Forelimb muscle (tissue), 1 donor: ENCODE measurements at regions not wholly inside any gene's neighbourhood (a gene's known extent, or its start where the extent isn't known, plus 50 kb on each side); places are given as distances from the start of the nearest gene placed in this dataset.

Experiments used
- DNase-seq: peaks from one replicate; pipeline ENCODE4 v3.0.0-alpha.2; 2013; ENCODE audit warnings: low read depth

DNA sequence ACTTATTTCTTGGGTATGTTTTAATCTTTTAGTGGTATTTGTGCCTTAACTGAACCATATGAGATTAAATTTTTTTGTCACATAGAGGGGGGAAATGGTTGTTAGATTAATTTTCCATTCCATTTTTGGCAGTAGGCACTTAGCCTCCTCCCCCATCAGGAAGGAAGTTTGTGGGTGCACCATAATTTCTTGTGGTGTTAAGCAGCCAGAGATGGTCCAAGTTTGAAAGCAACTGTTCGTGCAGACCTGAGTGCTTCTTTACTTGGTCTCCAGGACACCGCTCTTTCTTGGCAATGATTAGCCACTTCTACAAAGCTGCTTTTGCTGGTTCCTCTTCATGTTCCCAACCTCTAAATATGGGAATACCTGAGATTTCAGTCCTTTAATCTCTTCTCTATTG is 92.7 kb upstream of the RPL34 start:
- DNase-seq = no peak

GRCh38 chr4:108520807-108521206 is 99.6 kb upstream of the RPL34 start:
- DNase-seq = no peak

DNA sequence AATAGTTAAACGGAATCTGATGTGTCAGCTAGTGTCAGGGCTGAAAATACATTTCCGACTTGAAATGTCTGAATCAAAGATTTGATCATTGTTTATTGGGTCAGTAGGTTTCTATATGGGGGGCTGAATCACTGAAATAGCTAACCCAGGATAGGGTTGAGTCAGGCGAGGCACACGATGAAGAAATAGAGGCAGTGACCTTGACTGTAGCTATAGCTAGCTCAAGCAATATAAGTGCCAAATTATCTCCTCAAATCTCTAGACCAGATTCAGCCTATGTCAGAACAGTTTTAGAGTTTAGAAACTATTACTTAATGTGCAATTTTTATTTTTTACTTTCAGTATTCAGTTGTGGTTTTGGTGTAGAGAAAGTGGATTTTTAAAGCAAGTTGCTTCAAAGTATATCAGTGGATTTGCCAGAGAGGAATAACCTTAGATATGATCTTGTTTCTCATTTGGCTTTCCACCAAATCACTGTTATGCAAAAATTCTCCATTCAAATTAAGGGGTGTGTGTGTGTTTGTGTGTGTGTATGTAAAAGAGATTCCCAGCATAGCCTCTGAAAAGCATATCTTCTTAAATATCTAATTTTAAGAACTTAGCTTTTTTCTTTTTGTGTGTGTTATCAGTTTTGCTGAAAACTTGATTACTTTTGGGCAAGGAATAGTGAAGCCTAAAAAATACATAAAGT is 100.3 kb upstream of the RPL34 start:
- DNase-seq = no peak

DNA sequence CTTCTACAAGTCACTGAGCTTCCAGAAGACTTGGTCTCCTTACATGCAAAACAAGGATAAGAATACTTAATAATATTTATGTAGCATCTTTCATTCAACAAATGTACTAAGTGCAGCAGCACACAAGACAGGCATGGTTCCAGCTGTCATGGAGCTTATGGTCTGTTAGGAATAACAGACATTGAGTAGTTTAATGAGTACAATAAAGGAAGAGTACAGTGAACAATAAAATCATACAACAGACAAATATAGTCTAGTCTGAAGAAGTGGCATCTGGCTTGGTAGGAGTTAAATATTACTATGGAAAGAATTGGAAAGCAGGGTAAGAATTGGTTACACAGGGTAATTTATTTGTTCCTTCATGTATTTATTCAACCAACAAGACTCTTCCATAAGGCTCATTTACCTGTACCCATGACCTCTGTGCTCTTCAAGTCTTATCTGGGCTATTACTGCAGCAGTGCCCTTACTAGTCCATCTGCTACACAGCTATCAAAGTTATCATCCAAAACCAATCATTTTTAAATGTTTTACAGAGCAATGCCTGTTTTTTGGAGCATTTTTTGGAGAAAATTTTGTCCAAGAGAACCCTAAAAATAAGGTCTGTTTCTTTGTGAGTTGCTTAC is 101.1 kb upstream of the RPL34 start:
- no peak for DNase-seq

GRCh38 chr4:108512615-108513505 is 107.5 kb upstream of the RPL34 start:
- peak; percentile 13 for DNase-seq

DNA sequence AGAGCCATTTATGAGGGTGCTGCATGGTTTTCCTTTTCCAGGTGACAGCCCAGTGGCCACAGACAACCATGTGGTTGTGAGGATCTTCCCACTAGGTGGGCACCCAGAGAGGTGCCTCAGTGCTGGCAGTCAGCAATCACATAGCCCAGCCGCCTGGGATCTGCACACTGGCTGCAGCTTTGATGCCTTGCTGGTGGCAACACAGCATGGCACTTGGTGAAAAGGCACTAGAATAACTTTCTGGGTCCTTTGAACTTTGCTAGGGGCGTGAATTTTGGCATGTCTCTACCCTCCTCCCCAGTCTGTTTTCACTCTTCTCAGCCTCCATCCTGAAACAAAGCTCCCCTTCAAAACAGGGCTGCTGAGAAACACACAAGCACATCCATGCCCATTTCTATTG is 108.8 kb upstream of the RPL34 start:
- no peak for DNase-seq

- DNase-seq = no peak
Observed at GRCh38 chr4:108502356-108502755, 118.0 kb upstream of the RPL34 start.

DNA sequence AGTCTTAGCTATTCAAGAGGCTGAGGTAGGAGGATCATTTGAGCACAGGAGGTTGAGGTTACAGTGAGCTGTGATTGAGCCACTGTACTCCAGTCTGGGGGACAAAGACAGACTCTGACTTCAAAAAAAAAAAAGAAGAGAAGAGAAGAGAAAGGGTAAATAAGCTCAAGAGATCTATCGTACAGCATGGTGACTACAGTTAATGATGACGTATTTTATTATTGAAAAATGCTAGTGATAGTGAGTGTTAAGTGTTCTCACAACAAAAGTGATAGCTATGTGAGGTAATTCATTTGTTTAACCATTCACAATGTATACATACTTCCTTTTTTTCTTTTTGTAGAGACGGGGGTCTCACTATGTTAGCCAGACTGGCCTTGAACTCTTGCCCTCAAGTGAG is 121.5 kb upstream of the RPL34 start:
- DNase-seq = no peak

- DNase-seq = no peak
Observed at GRCh38 chr4:108493596-108493931, 126.8 kb upstream of the RPL34 start.

DNA sequence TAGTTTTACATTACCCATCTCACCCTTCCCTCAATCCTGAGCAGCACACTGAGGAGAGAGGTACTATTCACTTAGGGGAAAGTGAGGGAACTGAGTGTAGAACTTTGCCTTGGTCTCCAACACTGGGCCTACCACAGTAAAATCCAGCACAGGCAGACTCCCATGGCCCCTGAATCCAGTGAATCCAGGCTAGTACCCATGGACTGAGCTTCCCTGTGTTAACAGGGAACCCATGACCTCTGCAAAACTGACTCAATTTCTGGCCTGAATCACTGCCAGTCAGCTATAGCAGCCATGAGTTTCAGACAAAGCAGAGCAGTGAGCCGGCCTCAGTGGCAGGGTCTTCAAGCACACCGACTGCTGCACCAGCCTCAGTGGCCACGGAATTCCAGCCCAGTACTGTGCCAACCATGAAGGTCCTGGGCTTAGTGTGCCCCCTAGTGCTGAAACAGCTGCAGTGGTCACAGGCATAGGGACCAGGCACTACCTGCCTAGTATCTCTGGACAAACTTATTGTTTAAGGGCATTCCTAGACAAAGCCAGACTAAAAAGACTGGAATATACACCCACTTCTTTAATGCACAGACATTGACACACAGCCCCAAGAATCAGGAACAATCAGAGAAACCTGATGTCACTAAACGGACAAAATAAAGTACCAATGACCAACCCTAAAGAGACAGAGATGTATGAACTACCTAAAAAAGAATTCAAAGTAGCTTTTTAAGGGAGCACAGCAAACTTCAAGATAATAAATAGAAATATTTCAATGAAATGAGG is 127.4 kb upstream of the RPL34 start:
- no peak for DNase-seq

DNA sequence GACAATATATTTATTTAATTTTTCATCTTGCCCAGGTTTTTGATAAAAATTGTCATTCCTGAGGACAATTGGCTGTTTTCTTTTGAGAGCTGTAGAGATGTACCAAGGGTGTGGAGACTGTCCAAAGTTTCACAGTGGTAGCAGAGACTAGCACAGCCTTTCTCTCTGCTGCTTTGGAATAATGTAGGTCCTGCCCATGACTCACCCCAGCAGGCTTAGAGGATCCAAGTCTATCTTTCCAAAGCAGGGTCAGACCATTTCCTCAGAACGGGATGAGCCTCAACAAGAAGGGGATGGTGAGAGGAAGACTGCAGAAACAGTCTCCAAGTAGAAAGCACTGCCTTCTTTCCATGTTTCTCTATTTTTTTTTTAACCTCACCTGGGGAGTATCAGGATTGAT is 131.5 kb upstream of the RPL34 start:
- no peak for DNase-seq

DNA sequence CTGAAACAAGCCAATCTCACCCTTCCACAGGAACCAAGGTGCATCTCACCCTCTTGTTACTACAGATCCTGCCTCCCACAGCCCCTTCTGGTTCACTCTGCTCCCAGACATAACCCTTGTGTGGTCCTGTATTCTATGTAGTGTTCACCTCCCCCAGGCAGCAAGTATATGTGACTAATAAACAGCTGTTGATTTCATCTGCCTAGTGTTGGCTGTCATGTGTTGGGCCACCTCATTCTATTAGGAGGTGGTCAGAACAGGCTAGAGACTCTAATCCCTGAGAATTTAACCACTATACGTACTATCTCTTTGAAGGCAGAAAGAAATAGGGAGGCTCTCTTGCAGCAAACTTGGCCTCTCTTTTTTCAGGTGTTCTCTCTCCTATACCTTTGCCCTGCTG is 134.3 kb upstream of the RPL34 start:
- DNase-seq = no peak

- no peak for DNase-seq
Observed at GRCh38 chr4:108484187-108484586, 136.2 kb upstream of the RPL34 start.

GRCh38 chr4:108483650-108484049 is 136.7 kb upstream of the RPL34 start:
- DNase-seq = no peak

GRCh38 chr4:108483079-108483478 is 137.3 kb upstream of the RPL34 start:
- DNase-seq = no peak

DNA sequence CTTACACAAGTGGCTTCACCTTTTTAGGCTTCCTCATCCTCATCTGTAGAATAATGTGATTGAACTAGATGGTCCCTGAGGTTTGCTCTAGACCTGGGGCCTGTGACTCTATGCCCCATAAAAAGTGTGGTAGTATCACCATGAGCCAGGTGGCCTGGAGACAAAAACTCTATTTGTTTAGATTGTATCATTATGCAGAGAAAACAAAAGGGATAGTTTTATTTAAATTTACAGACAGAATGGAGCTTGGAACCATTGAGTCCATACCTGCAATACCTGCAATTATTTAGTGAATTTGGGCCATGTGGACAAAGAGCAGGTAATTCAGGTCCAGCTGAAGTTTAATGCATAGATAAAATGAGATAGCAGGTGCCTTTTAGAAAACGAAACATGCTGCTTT is 139.5 kb upstream of the RPL34 start:
- DNase-seq = no peak

DNA sequence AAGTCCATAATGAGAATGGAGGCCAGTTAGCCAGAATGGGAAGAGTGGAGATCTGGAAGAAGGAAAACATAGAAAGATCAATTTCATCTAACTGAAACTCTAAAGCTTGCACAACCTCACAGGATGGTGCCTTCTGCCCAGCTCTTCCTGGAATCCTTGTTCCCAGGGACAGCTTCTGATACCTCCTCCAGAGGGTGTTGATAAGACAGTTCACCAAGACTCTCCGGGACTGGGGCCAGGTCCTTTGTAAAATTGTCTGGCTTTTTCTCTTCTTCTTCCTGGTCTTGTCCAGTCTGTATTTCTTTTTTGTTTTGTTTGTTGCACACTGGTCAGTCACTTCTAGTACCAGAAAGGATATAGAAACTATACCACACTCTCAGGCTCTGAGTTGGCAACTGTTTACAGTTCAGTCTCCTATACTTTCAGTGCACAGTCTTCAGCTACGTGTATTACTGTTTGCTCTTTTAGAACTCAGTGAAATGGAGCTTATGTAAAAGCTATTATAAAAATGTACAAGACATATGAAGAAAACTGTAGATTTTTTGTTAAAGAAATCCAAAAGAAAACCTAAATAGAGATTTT is 142.8 kb upstream of the RPL34 start:
- no peak for DNase-seq

- DNase-seq = no peak
Observed at GRCh38 chr4:108473163-108473720, 147.1 kb upstream of the RPL34 start.

- no peak for DNase-seq
Observed at GRCh38 chr4:108466936-108467902, 153.2 kb upstream of the RPL34 start.

GRCh38 chr4:108465886-108466500 is 154.4 kb upstream of the RPL34 start:
- DNase-seq = no peak
